H9 (cell line): ENCODE measurements at regions not wholly inside any gene's neighbourhood (a gene's known extent, or its start where the extent isn't known, plus 50 kb on each side); places are given as distances from the start of the nearest gene placed in this dataset.

Source experiments
- DNase-seq: peaks from one replicate; pipeline ENCODE4 v3.0.0-alpha.2; 2017
- H2AFZ ChIP-seq: one replicate; pipeline ENCODE4 v1.6.1; 2013; ENCODE audit warnings: mild to moderate bottlenecking, low read length, control low read depth, moderate library complexity
- H2AK5ac ChIP-seq: 2 replicates; pipeline ENCODE4 v1.6.1; 2013; ENCODE audit warnings: low read length, control low read depth, mixed read lengths; ENCODE audit not compliant: insufficient read length
- H2BK120ac ChIP-seq: one replicate; pipeline ENCODE4 v1.6.1; 2013; ENCODE audit warnings: low read depth, mild to moderate bottlenecking, low read length, control low read depth, inconsistent platforms; ENCODE audit not compliant: poor library complexity, severe bottlenecking
- H2BK12ac ChIP-seq: 2 replicates; pipeline ENCODE4 v1.6.1; 2013; ENCODE audit warnings: low read length, control low read depth, mixed read lengths, low read depth; ENCODE audit not compliant: insufficient read length
- H2BK15ac ChIP-seq: 2 replicates; pipeline ENCODE4 v1.6.1; 2013; ENCODE audit warnings: low read depth, low read length, control low read depth
- H2BK20ac ChIP-seq: one replicate; pipeline ENCODE4 v1.6.1; 2013; ENCODE audit warnings: low read depth, mild to moderate bottlenecking, low read length, control low read depth, inconsistent platforms; ENCODE audit not compliant: poor library complexity, severe bottlenecking
- H2BK5ac ChIP-seq: 2 replicates; pipeline ENCODE4 v1.6.1; 2013; ENCODE audit warnings: low read length, control low read depth, mixed read lengths; ENCODE audit not compliant: insufficient read length
- H3K14ac ChIP-seq: 2 replicates; pipeline ENCODE4 v1.6.1; 2013; ENCODE audit warnings: low read length, control low read depth; ENCODE audit not compliant: insufficient read depth
- H3K18ac ChIP-seq: 2 replicates; pipeline ENCODE4 v1.6.1; 2013; ENCODE audit warnings: low read depth, mild to moderate bottlenecking, mixed read lengths, low read length, control low read depth; ENCODE audit not compliant: insufficient read length
- H3K23ac ChIP-seq: 2 replicates; pipeline ENCODE4 v1.6.1; 2013; ENCODE audit warnings: low read length, control low read depth, mixed read lengths, low read depth; ENCODE audit not compliant: insufficient read length
- H3K23me2 ChIP-seq: 2 replicates; pipeline ENCODE4 v1.6.1; 2013; ENCODE audit warnings: low read depth, mild to moderate bottlenecking, mixed read lengths, low read length, control low read depth; ENCODE audit not compliant: insufficient read length, poor library complexity, severe bottlenecking
- H3K27ac ChIP-seq: 2 replicates; pipeline ENCODE4 v1.5.1; 2013; ENCODE audit warnings: low read length, control low read depth, mixed read lengths, low read depth; ENCODE audit not compliant: insufficient read length
- H3K27me3 ChIP-seq: 2 replicates; pipeline ENCODE4 v1.6.1; 2013; ENCODE audit warnings: low read length, control low read depth, inconsistent platforms; ENCODE audit not compliant: insufficient read depth
- H3K4ac ChIP-seq: 2 replicates; pipeline ENCODE4 v1.6.1; 2013; ENCODE audit warnings: low read depth, mild to moderate bottlenecking, control low read depth, inconsistent platforms, low read length, moderate library complexity
- H3K4me1 ChIP-seq: 2 replicates; pipeline ENCODE4 v1.6.1; 2013; ENCODE audit warnings: low read length, control low read depth, inconsistent platforms; ENCODE audit not compliant: insufficient read depth
- H3K4me2 ChIP-seq: 2 replicates; pipeline ENCODE4 v1.6.1; 2013; ENCODE audit warnings: low read length, control low read depth, mixed read lengths; ENCODE audit not compliant: insufficient read length, insufficient read depth
- H3K56ac ChIP-seq: 2 replicates; pipeline ENCODE4 v1.6.1; 2013; ENCODE audit warnings: low read depth, mild to moderate bottlenecking, mixed read lengths, low read length, control low read depth; ENCODE audit not compliant: insufficient read length
- H3K79me1 ChIP-seq: 2 replicates; pipeline ENCODE4 v1.6.1; 2013; ENCODE audit warnings: low read depth, mild to moderate bottlenecking, moderate library complexity, low read length, control low read depth, inconsistent platforms; ENCODE audit not compliant: insufficient read depth, poor library complexity, severe bottlenecking
- H3K79me2 ChIP-seq: 2 replicates; pipeline ENCODE4 v1.6.1; 2013; ENCODE audit warnings: low read length, control low read depth, inconsistent platforms; ENCODE audit not compliant: insufficient read depth
- H3K9ac ChIP-seq: 2 replicates; pipeline ENCODE4 v1.6.1; 2013; ENCODE audit warnings: low read length, control low read depth, mixed read lengths; ENCODE audit not compliant: insufficient read length; ENCODE audit errors: extremely low read depth
- H3K9me3 ChIP-seq: one replicate; pipeline ENCODE4 v1.6.1; 2013; ENCODE audit warnings: low read depth, low read length, inconsistent platforms; ENCODE audit not compliant: control insufficient read depth
- H3T11ph ChIP-seq: one replicate; pipeline ENCODE4 v1.6.1; 2013; ENCODE audit warnings: mild to moderate bottlenecking, low read length, control low read depth, inconsistent platforms
- H4K20me1 ChIP-seq: one replicate; pipeline ENCODE4 v1.6.1; 2013; ENCODE audit not compliant: control insufficient read depth, insufficient read length, insufficient read depth
- H4K5ac ChIP-seq: 2 replicates; pipeline ENCODE4 v1.6.1; 2013; ENCODE audit warnings: low read depth, mild to moderate bottlenecking, mixed read lengths, low read length, control low read depth; ENCODE audit not compliant: insufficient read length
- H4K8ac ChIP-seq: replicated peaks from 2 replicates; pipeline ENCODE4 v1.6.1; 2013; ENCODE audit warnings: low read length, control low read depth, mixed read lengths, low read depth; ENCODE audit not compliant: insufficient read length
- H4K91ac ChIP-seq: 2 replicates; pipeline ENCODE4 v1.6.1; 2013; ENCODE audit warnings: low read depth, mild to moderate bottlenecking, moderate library complexity, mixed read lengths, low read length, control low read depth; ENCODE audit not compliant: insufficient read length
- H3K27ac Mint-ChIP-seq, 3 experiments: 2 replicates in 2 of 3; 3 replicates in 1 of 3; pipeline ENCODE4 v1.8.0; 2020 to 2021; ENCODE audit warnings: mixed read lengths in 3 of 3, mild to moderate bottlenecking in 1 of 3, moderate library complexity in 1 of 3
- H3K27me3 Mint-ChIP-seq: 2 replicates; pipeline ENCODE4 v1.8.0; 2021; ENCODE audit warnings: low read depth, mild to moderate bottlenecking, moderate library complexity, mixed read lengths
- H3K36me3 Mint-ChIP-seq, 3 experiments: 2 replicates in 2 of 3; 3 replicates in 1 of 3; pipeline ENCODE4 v1.8.0; 2020 to 2021; ENCODE audit warnings: low read depth in 3 of 3, mixed read lengths in 3 of 3; ENCODE audit not compliant: insufficient read depth in 1 of 3
- H3K4me1 Mint-ChIP-seq, 2 experiments: 2 replicates each; pipeline ENCODE4 v1.8.0; 2020; ENCODE audit warnings: mixed read lengths in 2 of 2
- H3K4me3 Mint-ChIP-seq, 2 experiments: 2 replicates in 1 of 2; 3 replicates in 1 of 2; pipeline ENCODE4 v1.8.0; 2020 to 2021; ENCODE audit warnings: mild to moderate bottlenecking in 2 of 2, mixed read lengths in 2 of 2, moderate library complexity in 1 of 2
- H3K9me3 Mint-ChIP-seq, 2 experiments: 2 replicates in 1 of 2; 3 replicates in 1 of 2; pipeline ENCODE4 v1.8.0; 2020; ENCODE audit warnings: mild to moderate bottlenecking in 2 of 2, mixed read lengths in 2 of 2, moderate library complexity in 1 of 2
- CTCF ChIP-seq: fragments of 200-600 bp; sonication (generic); conservative IDR thresholded peaks from 3 replicates; pipeline ENCODE4 v1.8.0; 2021; ENCODE audit warnings: antibody characterized with exemption, mild to moderate bottlenecking
- WGBS: extraction: QIAGEN DNeasy Blood & Tissue Kit; methylation state at CpG from one replicate; pipeline ENCODE4 v1.1.7; 2013; ENCODE audit warnings: missing lambda C conversion rate, low lambda C conversion rate, mixed read lengths; ENCODE audit not compliant: insufficient read length; ENCODE audit errors: extremely low coverage; 5-methylcytosine and 5-hydroxymethylcytosine counted together

- Histone ChIP-seq H3K27me3 (no peaks in the 10 kb centered on the region), H4K5ac (no peak overlapping the region), H3T11ph (no peak overlapping the region), H3K18ac (no peak overlapping the region), H2AK5ac (no peak overlapping the region), H3K14ac (no peak overlapping the region), H2BK20ac (no peak overlapping the region), H4K8ac (no peak overlapping the region), H3K56ac (no peak overlapping the region), H3K9ac (no peak overlapping the region), H2BK15ac (no peak overlapping the region), H3K4ac (no peak overlapping the region), H4K20me1 (no peaks in the 10 kb centered on the region), H4K91ac (no peak overlapping the region), H3K27ac (no peak overlapping the region), H3K4me2 (no peak overlapping the region), H2BK12ac (no peak overlapping the region), H3K79me1 (no peaks in the 10 kb centered on the region), H3K4me1 (peaks cover 3% of the 10 kb centered on the region; the same call in 1 of the 2 replicates), H3K9me3 (no peaks in the 10 kb centered on the region), H3K79me2 (no peaks in the 10 kb centered on the region), H2BK120ac (no peak overlapping the region), H2AFZ (no peak overlapping the region), H3K23me2 (no peaks in the 10 kb centered on the region), H2BK5ac (no peak overlapping the region), H3K23ac (no peak overlapping the region)
- H3K9me3 Mint-ChIP-seq = no peaks in the 10 kb centered on the region
- H3K4me3 Mint-ChIP-seq = no peak overlapping the region
- TF ChIP-seq CTCF = no peak
- no peaks in the 10 kb centered on the region for H3K27me3 Mint-ChIP-seq
- H3K4me1 Mint-ChIP-seq = peaks cover 8 to 13% of the 10 kb centered on the region in 2 experiments; a peak in 3 of 4 replicates
- no peaks in the 10 kb centered on the region for H3K36me3 Mint-ChIP-seq
- DNase-seq = no peak
- no CpG with 5 or more reads among the region's 6 CpGs for WGBS
- H3K27ac Mint-ChIP-seq = no peak overlapping the region
Observed at GRCh38 chr14:31926652-31927347, 150.3 kb upstream of the ARHGAP5 start.
